H1 (cell line): ENCODE measurements at regions not wholly inside any gene's neighbourhood (a gene's known extent, or its start where the extent isn't known, plus 50 kb on each side); places are given as distances from the start of the nearest gene placed in this dataset.

Experiments
- CTCF ChIA-PET: fragments of 300-600 bp; sonication (Branson Sonifier 250); formaldehyde crosslinking; loops from one replicate; lab custom pipeline; 2021; ENCODE audit not compliant: partially characterized antibody; lab: Charles Lee
- POLR2A ChIA-PET: fragments of 300-600 bp; sonication (Branson Sonifier 250); formaldehyde crosslinking; loops from one replicate; lab custom pipeline; 2021; ENCODE audit warnings: inconsistent platforms; ENCODE audit not compliant: partially characterized antibody; lab: Charles Lee
- DNase-seq, 2 experiments: peaks; one replicate each; pipeline versions ENCODE4 v3.0.0 to v3.0.0-alpha.2; 2010 to 2022; ENCODE audit warnings: low spot score in 2 of 2, low read depth in 1 of 2, mixed read lengths in 1 of 2
- FAIRE-seq: peaks from 2 replicates; lab custom pipeline; 2011; peaks lifted over from hg19 to GRCh38; lab: Jason Lieb, UNC
- H2AFZ ChIP-seq: 2 replicates; pipeline ENCODE4 v1.8.1; 2012; ENCODE audit warnings: low read length, inconsistent platforms
- H2AK5ac ChIP-seq: 2 replicates; pipeline ENCODE4 v1.6.1; 2013; ENCODE audit warnings: low read depth, low read length
- H2BK120ac ChIP-seq: replicated peaks from 2 replicates; pipeline ENCODE3; 2013; ENCODE audit warnings: low read depth, low read length, inconsistent platforms
- H2BK12ac ChIP-seq: 2 replicates; pipeline ENCODE4 v1.6.1; 2013; ENCODE audit warnings: low read depth, low read length
- H2BK15ac ChIP-seq: 2 replicates; pipeline ENCODE4 v1.6.1; 2013; ENCODE audit warnings: low read length
- H2BK20ac ChIP-seq: 2 replicates; pipeline ENCODE4 v1.6.1; 2013; ENCODE audit warnings: low read length
- H2BK5ac ChIP-seq: 2 replicates; pipeline ENCODE4 v1.6.1; 2013; ENCODE audit warnings: low read depth, low read length
- H3K14ac ChIP-seq: 2 replicates; pipeline ENCODE4 v1.6.1; 2013; ENCODE audit warnings: inconsistent platforms; ENCODE audit not compliant: insufficient read length
- H3K18ac ChIP-seq: 2 replicates; pipeline ENCODE4 v1.6.1; 2013; ENCODE audit warnings: low read length; ENCODE audit errors: extremely low read depth
- H3K23ac ChIP-seq: 2 replicates; pipeline ENCODE4 v1.6.1; 2013; ENCODE audit warnings: inconsistent platforms; ENCODE audit not compliant: insufficient read length
- H3K23me2 ChIP-seq: 2 replicates; pipeline ENCODE4 v1.6.1; 2013; ENCODE audit warnings: low read depth, low read length
- H3K27ac ChIP-seq: 2 replicates; pipeline ENCODE4 v1.6.1; 2011; ENCODE audit warnings: low read depth, low read length, inconsistent platforms
- H3K27me3 ChIP-seq, 4 experiments: replicated peaks in 1 of 4; 1 replicate in 1 of 4; 2 replicates in 3 of 4; pipeline versions ENCODE4 v1.6.1 to v1.8.1; 2011 to 2013; ENCODE audit warnings: low read length in 3 of 4, mild to moderate bottlenecking in 3 of 4, inconsistent platforms in 2 of 4, mixed read lengths in 2 of 4, moderate library complexity in 1 of 4; ENCODE audit not compliant: control insufficient read depth in 3 of 4, insufficient read depth in 3 of 4; ENCODE audit errors: extremely low read depth in 1 of 4
- H3K36me3 ChIP-seq, 4 experiments: 2 replicates each; pipeline versions ENCODE4 v1.6.1 to v1.8.1; 2011 to 2013; ENCODE audit warnings: mild to moderate bottlenecking in 4 of 4, low read length in 3 of 4, moderate library complexity in 2 of 4, control low read depth in 1 of 4, inconsistent platforms in 1 of 4; ENCODE audit not compliant: insufficient read depth in 4 of 4, control insufficient read depth in 2 of 4
- H3K4ac ChIP-seq: replicated peaks from 2 replicates; pipeline ENCODE3; 2013; ENCODE audit warnings: low read length, low read depth, mixed read lengths, inconsistent platforms; ENCODE audit not compliant: insufficient read length
- H3K4me1 ChIP-seq, 4 experiments: replicated peaks in 1 of 4; 1 replicate in 1 of 4; 2 replicates in 3 of 4; pipeline versions ENCODE4 v1.6.1 to v1.8.1; 2011 to 2013; ENCODE audit warnings: low read length in 3 of 4, inconsistent platforms in 2 of 4, mixed read lengths in 1 of 4; ENCODE audit not compliant: insufficient read depth in 4 of 4, control insufficient read depth in 3 of 4
- H3K4me2 ChIP-seq, 2 experiments: 2 replicates each; pipeline versions ENCODE4 v1.6.1 to v1.8.1; 2011 to 2013; ENCODE audit warnings: low read depth in 2 of 2, low read length in 2 of 2, control low read depth in 1 of 2, inconsistent platforms in 1 of 2, mild to moderate bottlenecking in 1 of 2; ENCODE audit not compliant: insufficient read depth in 1 of 2
- H3K4me3 ChIP-seq, 4 experiments: fragments of 200-600, 300-600 bp in 1 of 4; sonication (generic), shearing (Covaris generic), sonication (Bioruptor Twin) in 1 of 4; 2 replicates each; pipeline versions ENCODE4 v1.5.1 to v1.8.1; 2011 to 2016; ENCODE audit warnings: low read length in 4 of 4, low read depth in 3 of 4, control low read depth in 2 of 4, inconsistent platforms in 2 of 4, mild to moderate bottlenecking in 2 of 4, mixed read lengths in 1 of 4, moderate library complexity in 1 of 4; ENCODE audit not compliant: insufficient read depth in 2 of 4; ENCODE audit errors: extremely low read depth in 1 of 4
- H3K56ac ChIP-seq: replicated peaks from 2 replicates; pipeline ENCODE3; 2013; ENCODE audit warnings: low read depth, mild to moderate bottlenecking, mixed read lengths, low read length, inconsistent platforms; ENCODE audit not compliant: insufficient read length
- H3K79me1 ChIP-seq: 2 replicates; pipeline ENCODE4 v1.6.1; 2013; ENCODE audit warnings: low read depth, low read length, control low read depth
- H3K79me2 ChIP-seq, 2 experiments: 2 replicates each; pipeline versions ENCODE4 v1.6.1 to v1.8.1; 2012 to 2013; ENCODE audit warnings: low read length in 2 of 2, mild to moderate bottlenecking in 2 of 2, inconsistent platforms in 1 of 2; ENCODE audit not compliant: insufficient read depth in 2 of 2, control insufficient read depth in 1 of 2
- H3K9ac ChIP-seq, 4 experiments: replicated peaks in 1 of 4; 1 replicate in 1 of 4; 2 replicates in 3 of 4; pipeline versions ENCODE4 v1.6.1 to v1.8.1; 2011 to 2013; ENCODE audit warnings: low read depth in 3 of 4, low read length in 3 of 4, control low read depth in 2 of 4, mild to moderate bottlenecking in 2 of 4, moderate library complexity in 2 of 4, inconsistent platforms in 1 of 4; ENCODE audit errors: extremely low read depth in 1 of 4
- H3K9me3 ChIP-seq, 2 experiments: 2 replicates each; pipeline versions ENCODE4 v1.6.1 to v1.8.1; 2012 to 2013; ENCODE audit warnings: mild to moderate bottlenecking in 2 of 2, moderate library complexity in 2 of 2, control low read depth in 1 of 2, inconsistent platforms in 1 of 2, low read depth in 1 of 2, low read length in 1 of 2, mixed read lengths in 1 of 2; ENCODE audit not compliant: insufficient read depth in 2 of 2
- H4K20me1 ChIP-seq, 2 experiments: replicated peaks in 1 of 2; 2 replicates each; pipeline versions ENCODE3 to v1.8.1; 2011 to 2013; ENCODE audit warnings: inconsistent platforms in 2 of 2, low read length in 2 of 2, mild to moderate bottlenecking in 1 of 2; ENCODE audit not compliant: insufficient read depth in 2 of 2, control insufficient read depth in 1 of 2
- H4K5ac ChIP-seq: 2 replicates; pipeline ENCODE4 v1.6.1; 2013; ENCODE audit warnings: low read length, low read depth, mixed read lengths, inconsistent platforms; ENCODE audit not compliant: insufficient read length
- H4K8ac ChIP-seq: 2 replicates; pipeline ENCODE4 v1.8.0; 2013; ENCODE audit warnings: mild to moderate bottlenecking, moderate library complexity, low read length, inconsistent platforms; ENCODE audit not compliant: insufficient read depth; ENCODE audit errors: extremely low read depth
- H4K91ac ChIP-seq: replicated peaks from 2 replicates; pipeline ENCODE3; 2013; ENCODE audit warnings: low read length, mixed read lengths, inconsistent platforms; ENCODE audit not compliant: insufficient read length
- BRCA1 ChIP-seq: IDR thresholded peaks from 2 replicates; pipeline ENCODE4 v1.6.1; 2012; ENCODE audit warnings: low read depth, low read length, improper control_type of control experiment
- CBX5 ChIP-seq: fragments of 300-800, 300-1000 bp; sonication (generic); IDR thresholded peaks from 2 replicates; pipeline ENCODE4 v1.7.1; 2016; ENCODE audit warnings: antibody characterized with exemption, low read length, low read depth
- CBX8 ChIP-seq: fragments of 300-800, 300-1000 bp; sonication (generic); IDR thresholded peaks from 2 replicates; pipeline ENCODE4 v1.7.1; 2016; ENCODE audit warnings: low read depth, low read length, borderline replicate concordance
- CHD2 ChIP-seq: IDR thresholded peaks from 2 replicates; pipeline ENCODE4 v1.6.1; 2012; ENCODE audit warnings: low read length, improper control_type of control experiment
- EGR1 ChIP-seq: IDR thresholded peaks from 2 replicates; pipeline ENCODE4 v1.6.1; 2011; ENCODE audit warnings: low read depth, low read length, borderline replicate concordance
- JUN ChIP-seq: IDR thresholded peaks from 2 replicates; pipeline ENCODE4 v1.6.1; 2011; ENCODE audit warnings: low read depth, mild to moderate bottlenecking, improper control_type of control experiment, low read length
- JUND ChIP-seq: IDR thresholded peaks from 2 replicates; pipeline ENCODE4 v1.6.1; 2011; ENCODE audit warnings: mild to moderate bottlenecking, improper control_type of control experiment, low read length
- MAFK ChIP-seq: IDR thresholded peaks from 2 replicates; pipeline ENCODE4 v1.6.1; 2012; ENCODE audit warnings: low read depth, mild to moderate bottlenecking, improper control_type of control experiment, low read length
- NRF1 ChIP-seq: IDR thresholded peaks from 2 replicates; pipeline ENCODE4 v1.6.1; 2011; ENCODE audit warnings: mild to moderate bottlenecking, low read depth, low read length, improper control_type of control experiment
- POLR2AphosphoS5 ChIP-seq: IDR thresholded peaks from 2 replicates; pipeline ENCODE4 v1.6.1; 2011; ENCODE audit warnings: low read depth, low read length
- RFX5 ChIP-seq: IDR thresholded peaks from 2 replicates; pipeline ENCODE4 v1.6.1; 2011; ENCODE audit warnings: low read depth, low read length, improper control_type of control experiment, borderline replicate concordance
- SIN3A ChIP-seq, 2 experiments: IDR thresholded peaks in 1 of 2; conservative IDR thresholded peaks in 1 of 2; 2 replicates each; pipeline ENCODE4 v1.6.1; 2011 to 2012; ENCODE audit warnings: low read length in 2 of 2, improper control_type of control experiment in 1 of 2, low read depth in 1 of 2, mild to moderate bottlenecking in 1 of 2
- TAF7 ChIP-seq: optimal IDR thresholded peaks from 2 replicates; pipeline ENCODE3; 2011; ENCODE audit warnings: low read depth, mild to moderate bottlenecking, inconsistent platforms, low read length, moderate library complexity, borderline replicate concordance
- TCF12 ChIP-seq: IDR thresholded peaks from 2 replicates; pipeline ENCODE4 v1.6.1; 2011; ENCODE audit warnings: low read depth, mild to moderate bottlenecking, low read length
- WGBS, 2 experiments: shearing (Covaris generic) in 1 of 2; methylation state at CpG; one replicate each; pipeline versions ENCODE4 v1.1.6 to v1.1.7; 2013 to 2015; ENCODE audit warnings: low lambda C conversion rate in 2 of 2, mixed read lengths in 2 of 2, inconsistent platforms in 1 of 2, low coverage in 1 of 2, missing lambda C conversion rate in 1 of 2; ENCODE audit not compliant: insufficient replicate concordance in 2 of 2, insufficient coverage in 1 of 2, insufficient read length in 1 of 2; ENCODE audit errors: extremely low coverage in 1 of 2, missing lambda C conversion rate in 1 of 2; 5-methylcytosine and 5-hydroxymethylcytosine counted together
- TF ChIP-seq, protein P1 (sequence below): IDR thresholded peaks from 2 replicates; pipeline ENCODE4 v1.6.1; 2012; ENCODE audit warnings: inconsistent platforms

DNA sequence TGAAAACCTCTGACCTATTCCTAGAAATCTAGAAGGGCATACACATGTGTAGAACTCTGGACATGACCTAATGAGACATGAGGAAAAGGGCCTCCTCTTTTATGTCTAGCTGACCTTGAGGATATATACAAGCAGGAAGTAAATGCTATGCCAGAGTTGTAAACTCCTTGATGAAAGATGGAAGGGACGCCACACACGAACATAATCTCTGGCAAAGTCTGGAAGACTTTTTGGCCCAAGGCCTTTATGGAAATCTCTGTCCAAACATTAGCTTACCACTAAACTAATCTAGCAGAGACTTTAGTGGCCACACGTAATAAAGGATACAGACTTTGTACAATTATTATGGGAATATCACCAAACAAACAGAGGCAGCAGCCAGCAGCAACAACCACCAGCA is 138.1 kb upstream of the THSD7A start:
- Histone ChIP-seq H3K79me1 (no peaks in the 10 kb centered on the region), H3K36me3 (no peaks in the 10 kb centered on the region), H3K14ac (no peak overlapping the region), H3K4me1 (no peaks in the 10 kb centered on the region), H2BK12ac (no peak overlapping the region), H3K23ac (no peak overlapping the region), H2BK15ac (no peak overlapping the region), H3K18ac (no peak overlapping the region), H4K5ac (no peak overlapping the region), H2AFZ (no peak overlapping the region), H4K20me1 (no peaks in the 10 kb centered on the region), H2BK5ac (no peak overlapping the region), H3K23me2 (no peaks in the 10 kb centered on the region), H3K4me2 (no peak overlapping the region), H4K91ac (no peak overlapping the region), H2AK5ac (no peak overlapping the region), H2BK120ac (no peak overlapping the region), H3K4ac (no peak overlapping the region), H3K9me3 (0 out of 4 replicates have a peak, but pooled peaks cover 0 to 3% of the 10 kb centered on the region in 2 experiments), H3K27ac (no peak overlapping the region), H3K79me2 (no peaks in the 10 kb centered on the region), H3K56ac (no peak overlapping the region), H3K4me3 (no peak overlapping the region), H3K27me3 (no peaks in the 10 kb centered on the region), H4K8ac (no peak overlapping the region), H3K9ac (no peak overlapping the region), H2BK20ac (no peak overlapping the region)
- TF ChIP-seq NRF1 (no peak), SIN3A (conservative IDR thresholded peaks at IDR 0.05 in 1 of 2, IDR thresholded peaks at IDR 0.05 in 1 of 2; ENCODE audit: low read depth in 1 of 2, low read length in 2 of 2) (no peak), CBX8 (no peak), MAFK (no peak), JUND (no peak), EGR1 (no peak), CBX5 (no peak), CHD2 (no peak), TAF7 (no peak), RFX5 (no peak), TCF12 (no peak), POLR2AphosphoS5 (no peak), BRCA1 (no peak), JUN (no peak)
- TF ChIP-seq, protein P1, sequence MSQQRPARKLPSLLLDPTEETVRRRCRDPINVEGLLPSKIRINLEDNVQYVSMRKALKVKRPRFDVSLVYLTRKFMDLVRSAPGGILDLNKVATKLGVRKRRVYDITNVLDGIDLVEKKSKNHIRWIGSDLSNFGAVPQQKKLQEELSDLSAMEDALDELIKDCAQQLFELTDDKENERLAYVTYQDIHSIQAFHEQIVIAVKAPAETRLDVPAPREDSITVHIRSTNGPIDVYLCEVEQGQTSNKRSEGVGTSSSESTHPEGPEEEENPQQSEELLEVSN = no peak
- DNase-seq = no peak
- FAIRE-seq = peak; percentile 19
- WGBS, 2 experiments = 87% methylated on average over 3 of the region's 3 CpGs; no CpG with 5 or more reads in 1 of the 2 experiments
- ChIA-PET CTCF (interaction anchor here (0.8 to 1.5 kb wide), 6 partner anchors 11 to 94 kb away, joined by 3 read pairs; no protein-coding TSS in a partner anchor), POLR2A (no interaction called here)
